Mesenchymal stem cell (in vitro differentiated cells and primary cell): ENCODE measurements at regions not wholly inside any gene's neighbourhood (a gene's known extent, or its start where the extent isn't known, plus 50 kb on each side); places are given as distances from the start of the nearest gene placed in this dataset.

Experiments
- DNase-seq: peaks from one replicate; pipeline ENCODE4 v3.0.0-alpha.2; 2013
- H2AFZ ChIP-seq: one replicate; pipeline ENCODE4 v1.6.1; 2013; ENCODE audit warnings: low read depth, mild to moderate bottlenecking, control low read depth, inconsistent platforms, low read length, moderate library complexity
- H2AK5ac ChIP-seq: 2 replicates; pipeline ENCODE4 v1.6.1; 2013; ENCODE audit warnings: low read length, moderate library complexity, mild to moderate bottlenecking, inconsistent platforms; ENCODE audit not compliant: severe bottlenecking
- H2BK120ac ChIP-seq: one replicate; pipeline ENCODE4 v1.6.1; 2013; ENCODE audit warnings: low read depth, mild to moderate bottlenecking, inconsistent platforms, low read length, moderate library complexity
- H2BK12ac ChIP-seq, 2 experiments: one replicate each; pipeline ENCODE4 v1.6.1; 2013; ENCODE audit warnings: inconsistent platforms in 2 of 2, low read length in 2 of 2, mild to moderate bottlenecking in 2 of 2, moderate library complexity in 2 of 2, control low read depth in 1 of 2
- H2BK15ac ChIP-seq: one replicate; pipeline ENCODE4 v1.6.1; 2013; ENCODE audit warnings: mild to moderate bottlenecking, low read depth, inconsistent platforms; ENCODE audit not compliant: poor library complexity, severe bottlenecking
- H2BK5ac ChIP-seq: 2 replicates; pipeline ENCODE4 v1.6.1; 2013; ENCODE audit warnings: low read depth, mild to moderate bottlenecking, low read length, control low read depth, inconsistent platforms; ENCODE audit not compliant: poor library complexity, severe bottlenecking
- H3K14ac ChIP-seq, 2 experiments: one replicate each; pipeline ENCODE4 v1.6.1; 2013; ENCODE audit warnings: inconsistent platforms in 2 of 2, low read length in 2 of 2, control low read depth in 1 of 2, mild to moderate bottlenecking in 1 of 2, moderate library complexity in 1 of 2
- H3K18ac ChIP-seq, 2 experiments: one replicate each; pipeline ENCODE4 v1.6.1; 2013; ENCODE audit warnings: inconsistent platforms in 2 of 2, low read length in 2 of 2, control low read depth in 1 of 2, low read depth in 1 of 2, mild to moderate bottlenecking in 1 of 2
- H3K23ac ChIP-seq, 2 experiments: one replicate each; pipeline ENCODE4 v1.6.1; 2013; ENCODE audit warnings: inconsistent platforms in 2 of 2, low read length in 2 of 2, mild to moderate bottlenecking in 2 of 2, moderate library complexity in 2 of 2, control low read depth in 1 of 2
- H3K27ac ChIP-seq: 2 replicates; pipeline ENCODE4 v1.5.1; 2013; ENCODE audit warnings: mild to moderate bottlenecking, moderate library complexity, low read length, control low read depth, inconsistent platforms; ENCODE audit not compliant: poor library complexity, severe bottlenecking
- H3K27me3 ChIP-seq, 2 experiments: 2 replicates each; pipeline versions ENCODE4 v1.6.1 to v1.7.0; 2013; ENCODE audit warnings: low read length in 2 of 2, mild to moderate bottlenecking in 2 of 2, moderate library complexity in 2 of 2, control low read depth in 1 of 2, inconsistent platforms in 1 of 2; ENCODE audit not compliant: control insufficient read depth in 1 of 2, insufficient read depth in 1 of 2
- H3K36me3 ChIP-seq, 2 experiments: 2 replicates each; pipeline versions ENCODE4 v1.6.1 to v1.7.0; 2013; ENCODE audit warnings: low read length in 2 of 2, control low read depth in 1 of 2, inconsistent platforms in 1 of 2, low read depth in 1 of 2, mild to moderate bottlenecking in 1 of 2; ENCODE audit not compliant: insufficient read depth in 2 of 2, control insufficient read depth in 1 of 2
- H3K4ac ChIP-seq, 2 experiments: one replicate each; pipeline ENCODE4 v1.6.1; 2013; ENCODE audit warnings: inconsistent platforms in 2 of 2, low read length in 2 of 2, mild to moderate bottlenecking in 2 of 2, moderate library complexity in 2 of 2, control low read depth in 1 of 2, low read depth in 1 of 2
- H3K4me1 ChIP-seq: 2 replicates; pipeline ENCODE4 v1.6.1; 2013; ENCODE audit warnings: low read depth, low read length, control low read depth; ENCODE audit not compliant: control insufficient read depth, insufficient read depth
- H3K4me2 ChIP-seq: 2 replicates; pipeline ENCODE4 v1.6.1; 2013; ENCODE audit warnings: low read length, mild to moderate bottlenecking, inconsistent platforms; ENCODE audit not compliant: poor library complexity, severe bottlenecking
- H3K4me3 ChIP-seq, 2 experiments: 2 replicates each; pipeline versions ENCODE4 v1.5.1 to v1.7.0; 2013; ENCODE audit warnings: low read length in 2 of 2, mild to moderate bottlenecking in 2 of 2, control low read depth in 1 of 2, low read depth in 1 of 2; ENCODE audit not compliant: insufficient read depth in 1 of 2
- H3K79me1 ChIP-seq: replicated peaks from 2 replicates; pipeline ENCODE4 v1.6.1; 2013; ENCODE audit warnings: mild to moderate bottlenecking, control low read depth, low read length, inconsistent platforms; ENCODE audit not compliant: poor library complexity, severe bottlenecking
- H3K9ac ChIP-seq: 2 replicates; pipeline ENCODE4 v1.7.0; 2013; ENCODE audit warnings: mild to moderate bottlenecking, low read length, moderate library complexity
- H3K9me3 ChIP-seq: 2 replicates; pipeline ENCODE4 v1.7.0; 2013; ENCODE audit warnings: mild to moderate bottlenecking, low read length; ENCODE audit not compliant: control insufficient read depth
- H4K8ac ChIP-seq: one replicate; pipeline ENCODE4 v1.6.1; 2013; ENCODE audit warnings: inconsistent platforms, mild to moderate bottlenecking, low read length, moderate library complexity
- H4K91ac ChIP-seq: one replicate; pipeline ENCODE4 v1.6.1; 2013; ENCODE audit warnings: mild to moderate bottlenecking, low read length, inconsistent platforms
- WGBS: methylation state at CpG from one replicate; pipeline ENCODE4 v1.1.7; 2013; ENCODE audit warnings: mixed read lengths; 5-methylcytosine and 5-hydroxymethylcytosine counted together

DNA sequence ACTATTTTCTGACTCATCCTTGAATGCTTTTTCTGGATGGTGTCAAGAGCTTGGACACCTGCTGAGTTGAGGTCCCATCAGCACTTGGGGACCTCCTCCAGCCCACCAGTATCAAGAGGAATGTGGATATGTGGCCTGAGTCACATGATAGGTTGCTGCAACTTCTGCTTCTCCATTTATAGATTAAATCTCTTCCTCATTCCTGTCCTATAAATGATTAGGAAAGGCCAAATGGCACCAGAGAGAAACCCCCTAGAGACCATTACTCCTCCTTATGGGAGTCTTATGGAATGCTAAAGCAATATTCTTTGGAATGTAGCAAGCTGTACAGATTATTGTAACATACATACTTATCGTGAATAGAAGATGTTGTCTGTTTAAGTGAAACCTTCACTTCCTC is 85.6 kb downstream of the NEUROD6 start:
- no peak overlapping the region for H3K14ac ChIP-seq
- H3K27ac ChIP-seq, result no peak overlapping the region
- no peak overlapping the region for H3K18ac ChIP-seq
- H2AK5ac ChIP-seq, result no peak overlapping the region
- H2BK15ac ChIP-seq, result no peak overlapping the region
- no peak overlapping the region for H3K9ac ChIP-seq
- no peak overlapping the region for H2BK12ac ChIP-seq
- H3K4me1 ChIP-seq, result no peaks in the 10 kb centered on the region
- no peaks in the 10 kb centered on the region for H3K36me3 ChIP-seq
- H3K9me3 ChIP-seq, result no peaks in the 10 kb centered on the region
- H3K4me3 ChIP-seq, result no peak overlapping the region
- H3K4me2 ChIP-seq, result no peak overlapping the region
- DNase-seq, result no peak
- H3K79me1 ChIP-seq, result no peaks in the 10 kb centered on the region
- no peak overlapping the region for H3K23ac ChIP-seq
- no peak overlapping the region for H2AFZ ChIP-seq
- H2BK5ac ChIP-seq, result no peak overlapping the region
- WGBS, result no CpG with 5 or more reads among the region's 1 CpG
- H4K8ac ChIP-seq, result no peak overlapping the region
- no peak overlapping the region for H2BK120ac ChIP-seq
- no peak overlapping the region for H4K91ac ChIP-seq
- H3K4ac ChIP-seq, result no peak overlapping the region
- peaks cover 0 to 4% of the 10 kb centered on the region in 2 experiments for H3K27me3 ChIP-seq

DNA sequence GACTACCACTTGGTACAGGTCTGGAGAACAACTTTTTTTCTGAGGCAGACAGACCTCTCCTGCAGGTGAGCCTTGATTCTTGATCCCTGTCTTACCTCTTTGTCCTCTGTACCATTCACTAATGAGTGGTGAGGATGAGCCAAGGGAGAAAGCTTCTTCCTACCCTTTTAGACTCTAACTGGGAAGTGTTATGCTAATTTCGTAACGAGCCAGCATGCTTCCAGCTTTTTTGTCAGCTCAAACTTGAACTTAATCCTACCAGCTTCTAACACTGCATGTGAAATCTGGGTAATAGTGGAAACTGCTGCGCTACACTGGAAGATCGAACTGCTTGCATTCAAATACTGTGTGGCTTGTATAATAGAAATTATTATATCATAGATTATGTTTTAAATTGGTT is 87.0 kb downstream of the NEUROD6 start:
- H3K79me1 ChIP-seq, result no peaks in the 10 kb centered on the region
- no peak overlapping the region for H2BK15ac ChIP-seq
- 42% methylated on average over 2 of the region's 4 CpGs for WGBS
- H3K4me3 ChIP-seq, result no peak overlapping the region
- no peak overlapping the region for H3K4me2 ChIP-seq
- no peak overlapping the region for H3K23ac ChIP-seq
- no peaks in the 10 kb centered on the region for H3K9me3 ChIP-seq
- no peak overlapping the region for H3K9ac ChIP-seq
- peaks cover 0 to 4% of the 10 kb centered on the region in 2 experiments for H3K27me3 ChIP-seq
- no peak overlapping the region for H2AFZ ChIP-seq
- H4K91ac ChIP-seq, result no peak overlapping the region
- H3K14ac ChIP-seq, result no peak overlapping the region
- H3K18ac ChIP-seq, result no peak overlapping the region
- H3K36me3 ChIP-seq, result no peaks in the 10 kb centered on the region
- H2BK12ac ChIP-seq, result no peak overlapping the region
- no peak overlapping the region for H3K27ac ChIP-seq
- no peaks in the 10 kb centered on the region for H3K4me1 ChIP-seq
- H2AK5ac ChIP-seq, result no peak overlapping the region
- DNase-seq, result no peak
- no peak overlapping the region for H2BK5ac ChIP-seq
- H4K8ac ChIP-seq, result no peak overlapping the region
- no peak overlapping the region for H3K4ac ChIP-seq
- no peak overlapping the region for H2BK120ac ChIP-seq

DNA sequence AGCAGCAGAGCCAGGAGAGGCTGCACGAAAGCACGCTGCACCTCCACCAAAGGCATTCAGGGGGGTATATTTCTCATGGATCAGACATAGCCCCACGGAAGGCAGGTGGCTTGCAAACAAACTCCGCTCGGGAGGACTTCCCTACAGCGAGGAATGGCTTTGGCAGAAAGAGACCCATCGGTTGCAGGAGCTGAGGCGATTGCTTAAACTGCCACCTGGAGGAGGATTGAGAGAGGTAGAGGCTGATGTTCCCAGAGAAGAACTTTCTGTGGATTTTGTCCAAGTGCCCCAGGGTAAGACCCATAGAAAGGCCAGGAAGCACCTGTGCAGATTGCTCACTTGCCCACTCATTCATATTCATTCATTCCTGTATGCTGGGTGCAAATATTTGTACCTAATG is 89.1 kb downstream of the NEUROD6 start:
- H3K36me3 ChIP-seq, result no peaks in the 10 kb centered on the region
- H2BK5ac ChIP-seq, result no peak overlapping the region
- H4K8ac ChIP-seq, result no peak overlapping the region
- H3K4me2 ChIP-seq, result no peak overlapping the region
- DNase-seq, result no peak
- no peak overlapping the region for H2AFZ ChIP-seq
- no peak overlapping the region for H3K4me3 ChIP-seq
- no peak overlapping the region for H4K91ac ChIP-seq
- H3K9me3 ChIP-seq, result no peaks in the 10 kb centered on the region
- H3K14ac ChIP-seq, result no peak overlapping the region
- WGBS, result 59% methylated on average over 8 of the region's 8 CpGs
- H2BK12ac ChIP-seq, result no peak overlapping the region
- H2AK5ac ChIP-seq, result no peak overlapping the region
- H2BK15ac ChIP-seq, result no peak overlapping the region
- H3K9ac ChIP-seq, result no peak overlapping the region
- no peak overlapping the region for H3K18ac ChIP-seq
- no peak overlapping the region for H2BK120ac ChIP-seq
- no peaks in the 10 kb centered on the region for H3K79me1 ChIP-seq
- no peak overlapping the region for H3K27ac ChIP-seq
- H3K4me1 ChIP-seq, result no peaks in the 10 kb centered on the region
- peaks cover 0 to 4% of the 10 kb centered on the region in 2 experiments for H3K27me3 ChIP-seq
- no peak overlapping the region for H3K23ac ChIP-seq
- H3K4ac ChIP-seq, result no peak overlapping the region

DNA sequence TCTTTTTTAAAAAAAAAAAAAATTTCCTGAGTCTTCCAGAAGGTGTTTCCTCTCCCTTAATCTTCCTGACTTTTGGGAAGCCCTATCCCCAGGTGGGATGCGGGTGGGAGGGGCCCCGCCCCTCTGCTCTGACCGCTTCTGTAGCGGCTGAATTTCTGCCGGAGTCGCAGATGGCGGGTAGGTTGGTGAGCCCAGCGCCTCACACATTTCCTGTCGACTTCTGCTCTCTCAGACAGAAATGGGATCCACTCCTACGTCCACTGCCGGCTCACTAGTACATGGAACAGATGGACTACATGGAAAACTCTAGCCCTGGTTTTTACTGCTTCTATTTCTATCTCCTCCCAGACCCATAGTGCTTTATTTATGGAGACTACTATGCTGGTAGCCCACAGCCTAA is 90.9 kb downstream of the NEUROD6 start:
- Histone ChIP-seq H4K91ac (no peak overlapping the region), H4K8ac (no peak overlapping the region), H2BK12ac (no peak overlapping the region), H3K36me3 (no peaks in the 10 kb centered on the region), H3K9ac (no peak overlapping the region), H2AK5ac (no peak overlapping the region), H3K4ac (no peak overlapping the region), H3K27ac (no peak overlapping the region), H3K14ac (no peak overlapping the region), H3K4me1 (no peaks in the 10 kb centered on the region), H2AFZ (no peak overlapping the region), H3K27me3 (peaks cover 0 to 4% of the 10 kb centered on the region in 2 experiments), H3K4me3 (no peak overlapping the region), H3K79me1 (no peaks in the 10 kb centered on the region), H2BK15ac (no peak overlapping the region), H3K9me3 (no peaks in the 10 kb centered on the region), H3K4me2 (no peak overlapping the region), H3K23ac (no peak overlapping the region), H2BK5ac (no peak overlapping the region), H3K18ac (no peak overlapping the region), H2BK120ac (no peak overlapping the region)
- 51% methylated on average over 11 of the region's 11 CpGs for WGBS
- no peak for DNase-seq
